GM12891 (cell line): ENCODE measurements at regions not wholly inside any gene's neighbourhood (a gene's known extent, or its start where the extent isn't known, plus 50 kb on each side); places are given as distances from the start of the nearest gene placed in this dataset.

Experiments
- POLR2A ChIP-seq: IDR thresholded peaks from 2 replicates; pipeline ENCODE4 v1.6.1; 2011; ENCODE audit warnings: low read depth, low read length, control low read depth
- TAF1 ChIP-seq: IDR thresholded peaks from 2 replicates; pipeline ENCODE4 v1.6.1; 2011; ENCODE audit warnings: low read depth, low read length, control low read depth

DNA sequence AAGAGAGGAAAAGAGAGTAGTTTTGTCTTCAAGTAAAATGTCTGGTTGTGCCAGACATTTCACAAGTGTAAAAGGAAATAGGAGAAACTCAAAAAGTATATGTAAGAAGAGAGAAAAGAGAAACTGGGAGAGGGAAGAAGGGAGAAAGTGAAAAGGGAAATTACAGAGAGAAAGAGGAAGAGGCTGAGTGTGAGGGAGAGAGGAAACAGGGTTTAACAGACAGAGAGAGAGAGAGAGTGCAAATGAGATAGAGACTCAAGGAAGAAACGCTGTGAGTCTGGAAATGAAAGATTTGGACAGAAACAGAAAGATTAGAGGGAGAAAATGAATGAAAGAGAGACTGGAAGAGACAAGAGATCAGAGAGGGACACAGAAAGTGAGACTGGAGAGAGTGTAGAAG lies 806.2 kb downstream of the PLA2G4A start:
- no peak for TF ChIP-seq TAF1
- TF ChIP-seq POLR2A = no peak
